Ishikawa (cell line): ENCODE measurements at regions not wholly inside any gene's neighbourhood (a gene's known extent, or its start where the extent isn't known, plus 50 kb on each side); places are given as distances from the start of the nearest gene placed in this dataset.

Experiments
- CEBPB ChIP-seq: IDR thresholded peaks from 2 replicates; pipeline ENCODE4 v1.6.1; 2012
- CREB1 ChIP-seq: IDR thresholded peaks from 2 replicates; pipeline ENCODE4 v1.6.1; 2012; ENCODE audit warnings: low read depth
- EGR1 ChIP-seq: IDR thresholded peaks from 2 replicates; pipeline ENCODE4 v1.6.1; 2012
- EP300 ChIP-seq: IDR thresholded peaks from 2 replicates; pipeline ENCODE4 v1.6.1; 2012; ENCODE audit warnings: borderline replicate concordance
- FOXM1 ChIP-seq: IDR thresholded peaks from 2 replicates; pipeline ENCODE4 v1.6.1; 2012; ENCODE audit warnings: low read depth, borderline replicate concordance
- NFIC ChIP-seq: IDR thresholded peaks from 2 replicates; pipeline ENCODE4 v1.6.1; 2012
- RAD21 ChIP-seq: IDR thresholded peaks from 2 replicates; pipeline ENCODE4 v1.6.1; 2012; ENCODE audit warnings: low read depth
- REST ChIP-seq: IDR thresholded peaks from 2 replicates; pipeline ENCODE4 v1.6.1; 2012; ENCODE audit warnings: low read depth, mild to moderate bottlenecking
- TAF1 ChIP-seq: IDR thresholded peaks from 2 replicates; pipeline ENCODE4 v1.6.1; 2012; ENCODE audit warnings: low read depth, mild to moderate bottlenecking
- TCF12 ChIP-seq: IDR thresholded peaks from 2 replicates; pipeline ENCODE4 v1.6.1; 2012; ENCODE audit warnings: low read depth
- TEAD4 ChIP-seq: IDR thresholded peaks from 2 replicates; pipeline ENCODE4 v1.6.1; 2012
- USF1 ChIP-seq: IDR thresholded peaks from 2 replicates; pipeline ENCODE4 v1.6.1; 2012
- YY1 ChIP-seq: IDR thresholded peaks from 2 replicates; pipeline ENCODE4 v1.6.1; 2012; ENCODE audit warnings: low read depth
- ZBTB7A ChIP-seq: IDR thresholded peaks from 2 replicates; pipeline ENCODE4 v1.6.1; 2012; ENCODE audit warnings: low read depth
- TF ChIP-seq, protein P1 (sequence below): IDR thresholded peaks from 2 replicates; pipeline ENCODE4 v1.6.1; 2012

DNA sequence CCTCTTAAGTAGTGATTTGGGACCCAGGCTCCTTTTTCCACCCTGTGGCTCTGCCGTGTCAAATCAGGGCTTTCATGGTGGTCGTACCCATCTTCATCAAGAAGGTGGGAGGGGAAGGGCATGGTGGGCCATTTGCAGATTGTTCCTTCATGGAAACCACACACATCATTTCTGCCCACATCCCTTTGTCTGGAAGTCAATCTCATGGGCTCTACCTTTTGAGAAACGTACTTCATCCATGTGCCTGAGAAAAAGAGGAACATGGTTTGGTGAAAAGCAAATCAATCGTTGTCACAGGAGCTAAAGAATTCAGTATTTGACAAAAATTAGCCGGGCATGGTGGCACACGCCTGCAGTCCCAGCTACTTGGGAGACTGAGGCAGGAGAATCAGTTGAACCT lies 233.4 kb downstream of the FOXO1 start:
- TF ChIP-seq RAD21: no peak
- no peak for TF ChIP-seq REST
- TF ChIP-seq FOXM1: no peak
- TF ChIP-seq CEBPB: no peak
- no peak for TF ChIP-seq ZBTB7A
- TF ChIP-seq TAF1: no peak
- TF ChIP-seq EP300: no peak
- TF ChIP-seq YY1: no peak
- TF ChIP-seq CREB1: no peak
- TF ChIP-seq EGR1: no peak
- TF ChIP-seq USF1: no peak
- TF ChIP-seq TEAD4: no peak
- TF ChIP-seq TCF12: no peak

GRCh38 chr13:40433577-40433976 lies 232.9 kb downstream of the FOXO1 start:
- no peak for TF ChIP-seq TEAD4
- no peak for TF ChIP-seq YY1
- TF ChIP-seq NFIC: no peak
- no peak for TF ChIP-seq FOXM1
- TF ChIP-seq CEBPB: no peak
- TF ChIP-seq USF1: no peak

- no peak for TF ChIP-seq REST
- no peak for TF ChIP-seq YY1
- TF ChIP-seq TEAD4: no peak
Observed at GRCh38 chr13:40434516-40435397, 231.7 kb downstream of the FOXO1 start.

DNA sequence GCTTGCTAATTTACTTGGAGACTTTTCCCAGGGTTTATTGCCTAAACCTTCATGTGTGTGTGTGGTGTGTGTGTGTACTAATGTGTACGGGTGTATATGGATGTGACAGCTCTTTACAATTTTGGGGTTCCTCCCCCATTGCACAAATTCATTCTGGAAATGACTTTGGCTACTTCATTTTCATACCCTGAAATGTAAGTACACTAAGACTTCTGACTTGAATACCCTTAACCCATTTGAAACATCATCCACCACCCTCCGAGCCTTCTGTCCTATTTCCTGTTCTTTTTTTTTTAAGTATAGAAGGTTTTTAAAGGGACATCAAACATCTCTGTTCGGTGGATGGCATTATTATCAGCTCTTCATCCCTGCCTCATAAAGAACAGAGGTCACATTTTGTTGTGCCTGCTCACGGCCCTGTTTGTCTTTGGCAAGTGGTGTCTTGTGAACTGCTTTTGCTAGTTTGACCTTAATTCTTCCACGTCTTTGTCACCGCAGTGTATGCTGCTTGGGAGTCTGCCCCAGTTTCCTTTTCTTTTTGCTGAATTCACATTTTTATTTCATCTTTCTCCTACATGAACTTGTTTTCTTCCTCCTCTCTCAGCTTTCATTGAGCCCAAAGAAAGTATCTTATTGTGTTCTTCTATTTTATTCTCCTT lies 228.3 kb downstream of the FOXO1 start:
- TF ChIP-seq USF1: no peak
- TF ChIP-seq EP300: no peak
- no peak for TF ChIP-seq RAD21
- no peak for TF ChIP-seq ZBTB7A
- no peak for TF ChIP-seq TEAD4
- no peak for TF ChIP-seq TAF1
- no peak for TF ChIP-seq YY1
- no peak for TF ChIP-seq FOXM1
- TF ChIP-seq, protein P1, sequence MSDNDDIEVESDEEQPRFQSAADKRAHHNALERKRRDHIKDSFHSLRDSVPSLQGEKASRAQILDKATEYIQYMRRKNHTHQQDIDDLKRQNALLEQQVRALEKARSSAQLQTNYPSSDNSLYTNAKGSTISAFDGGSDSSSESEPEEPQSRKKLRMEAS: no peak
- TF ChIP-seq REST: no peak
- TF ChIP-seq CREB1: no peak
- no peak for TF ChIP-seq NFIC
